ENCODE measurements at regions not wholly inside any gene's neighbourhood (a gene's known extent, or its start where the extent isn't known, plus 50 kb on each side); places are given as distances from the start of the nearest gene placed in this dataset.

DNA sequence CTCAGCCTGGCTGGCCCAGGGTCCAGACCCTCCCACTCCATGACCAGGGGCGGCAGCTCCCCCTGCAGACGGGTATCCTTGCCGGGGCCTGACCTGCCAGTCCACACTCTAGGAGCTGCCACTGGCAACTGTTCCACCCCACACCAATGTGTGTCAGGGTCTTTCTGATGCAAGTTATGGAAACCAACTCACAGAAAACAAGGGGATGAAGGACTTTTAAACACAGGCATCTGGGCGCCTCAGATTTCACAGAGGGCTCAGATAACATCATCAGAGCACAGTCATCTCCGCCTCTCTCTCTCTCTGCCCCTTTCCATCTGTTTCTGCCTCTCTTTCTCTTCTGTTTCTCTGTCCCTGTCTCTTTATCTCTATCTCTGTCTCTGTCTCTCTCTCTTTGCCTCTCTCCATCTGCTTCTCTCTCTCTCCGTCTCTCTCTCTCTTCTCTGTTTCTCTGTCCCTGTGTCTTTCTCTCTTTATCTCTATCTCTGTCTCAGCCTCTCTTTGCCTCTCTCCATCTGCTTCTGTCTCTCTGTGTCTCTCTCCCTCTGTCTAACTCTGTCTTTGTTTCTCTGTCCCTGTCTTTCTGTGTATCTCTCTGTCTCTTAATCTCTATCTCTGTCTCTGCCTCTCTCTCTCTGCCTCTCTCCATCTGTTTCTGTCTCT lies 67.4 kb upstream of the FBRSL1 start:
- TF ChIP-seq POLR2A (IDR thresholded peaks at IDR 0.05; ENCODE audit: low read length) (no peak), GATA1 (IDR thresholded peaks at IDR 0.05; ENCODE audit: low read depth, low read length) (no peak)

Data from erythroblast (primary cell).